ENCODE measurements at regions not wholly inside any gene's neighbourhood (a gene's known extent, or its start where the extent isn't known, plus 50 kb on each side); places are given as distances from the start of the nearest gene placed in this dataset.

DNA sequence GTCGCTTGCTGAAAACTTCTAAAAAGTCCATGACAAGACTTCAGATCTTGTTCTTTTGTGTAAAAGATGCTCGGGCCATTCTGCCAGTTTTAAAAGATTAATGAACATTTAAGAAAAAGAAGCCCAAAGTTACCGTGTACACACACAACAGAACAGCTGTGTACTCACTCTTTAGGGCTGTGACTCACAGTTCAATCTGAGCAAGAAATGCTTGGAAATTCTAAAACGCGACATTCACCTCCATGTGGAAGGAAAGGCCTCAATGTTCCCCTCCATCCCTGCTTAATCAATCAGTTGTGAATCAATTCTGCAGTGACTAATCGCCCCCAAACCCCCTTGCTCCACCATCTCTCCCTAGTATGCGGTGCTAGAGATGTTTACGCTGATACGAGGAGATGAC, 609.9 kb upstream of the SALL1 start:
- DNase-seq = no peak

- no peak for DNase-seq
These were observed 608.9 kb upstream of the SALL1 start for GRCh38 chr16:51759999-51760398.

DNA sequence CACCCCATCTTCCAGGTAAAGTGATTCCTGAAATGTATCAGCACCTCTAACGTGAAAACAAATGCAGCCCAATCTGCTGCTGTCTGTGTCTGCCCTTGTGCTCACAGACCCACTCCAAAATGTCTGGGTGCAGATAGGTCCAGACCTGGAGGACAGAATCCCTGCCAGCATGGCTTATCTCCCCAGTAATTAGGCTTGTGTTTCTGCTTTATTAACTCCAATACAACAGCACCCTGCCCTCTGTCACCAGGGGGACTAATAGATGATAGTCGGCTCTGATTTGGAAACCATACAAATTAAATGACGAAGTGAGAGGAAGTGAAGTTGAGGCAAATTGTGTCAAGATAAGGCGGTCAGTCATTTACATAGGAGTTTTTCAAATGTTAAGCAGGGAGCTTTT, 608.3 kb upstream of the SALL1 start:
- no peak for DNase-seq

DNA sequence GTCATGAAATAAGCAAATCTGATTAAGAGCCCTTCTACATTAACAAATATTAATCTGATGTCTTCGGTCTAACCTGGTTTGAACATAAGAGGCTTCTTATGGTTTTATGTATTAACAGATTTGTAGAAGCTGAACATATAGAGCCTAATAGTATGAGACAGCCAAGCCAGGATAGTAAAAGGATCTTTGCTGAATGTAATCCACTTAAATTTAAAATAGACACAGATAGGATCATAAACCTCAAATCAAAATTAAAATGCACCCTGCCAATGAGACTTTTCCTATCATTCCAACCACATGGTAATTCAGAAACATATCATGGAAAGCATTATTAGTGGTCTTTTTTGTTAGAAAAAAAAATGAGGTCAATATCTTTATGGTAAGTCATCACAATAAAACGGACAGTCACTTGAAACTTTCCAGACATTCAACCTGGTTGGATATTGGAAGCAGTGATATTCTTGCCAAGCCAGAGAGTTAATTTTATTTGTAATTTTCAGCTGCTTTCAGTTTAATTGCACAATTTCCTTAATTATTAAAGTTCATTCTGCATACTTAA, 606.9 kb upstream of the SALL1 start:
- no peak for DNase-seq

- DNase-seq = no peak
These were observed 606.4 kb upstream of the SALL1 start for GRCh38 chr16:51757505-51757904.

DNA sequence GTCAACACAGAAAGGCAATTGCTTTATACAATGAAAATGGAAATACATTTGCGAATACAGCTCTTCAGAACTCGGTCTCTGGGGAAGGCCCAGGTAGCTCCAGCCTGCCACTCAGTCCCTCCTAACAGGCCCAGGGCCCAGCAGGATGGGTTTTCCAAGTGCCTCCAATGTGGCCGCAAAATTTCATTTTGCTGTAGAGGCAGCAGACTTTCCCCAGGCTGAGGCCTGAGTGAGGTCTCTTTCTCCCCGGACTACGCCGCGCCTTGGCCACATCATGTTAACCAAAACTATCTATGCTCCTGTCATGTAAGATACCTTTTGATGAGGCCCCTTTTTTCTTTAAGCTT, 606.0 kb upstream of the SALL1 start:
- no peak for DNase-seq

GRCh38 chr16:51756447-51757123, 605.5 kb upstream of the SALL1 start:
- no peak for DNase-seq

GRCh38 chr16:51755577-51756355, 604.7 kb upstream of the SALL1 start:
- DNase-seq = no peak

GRCh38 chr16:51755039-51755501, 604.0 kb upstream of the SALL1 start:
- no peak for DNase-seq

GRCh38 chr16:51753467-51754127, 602.5 kb upstream of the SALL1 start:
- no peak for DNase-seq

GRCh38 chr16:51752438-51752995, 601.4 kb upstream of the SALL1 start:
- no peak for DNase-seq

GRCh38 chr16:51747329-51747728, 596.3 kb upstream of the SALL1 start:
- no peak for DNase-seq

DNA sequence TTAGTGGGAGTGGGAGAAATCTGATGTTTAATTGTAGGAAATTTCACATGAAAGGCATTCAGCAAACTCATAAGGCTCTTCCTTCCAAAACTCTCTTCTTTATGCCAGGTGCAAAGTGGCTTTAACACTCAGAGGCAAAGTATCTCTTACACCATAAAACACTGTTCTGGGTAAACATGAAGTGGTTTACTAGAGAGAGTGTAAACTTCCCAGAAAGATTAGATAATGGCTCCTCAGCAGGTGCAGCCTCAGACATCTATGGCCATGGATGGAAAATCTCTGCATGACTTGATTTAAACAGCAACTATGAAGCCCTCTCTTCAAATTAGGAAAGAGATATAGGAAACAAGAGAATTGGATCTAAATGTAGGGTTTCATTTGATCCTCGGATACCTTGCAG, 583.1 kb upstream of the SALL1 start:
- DNase-seq = no peak

DNA sequence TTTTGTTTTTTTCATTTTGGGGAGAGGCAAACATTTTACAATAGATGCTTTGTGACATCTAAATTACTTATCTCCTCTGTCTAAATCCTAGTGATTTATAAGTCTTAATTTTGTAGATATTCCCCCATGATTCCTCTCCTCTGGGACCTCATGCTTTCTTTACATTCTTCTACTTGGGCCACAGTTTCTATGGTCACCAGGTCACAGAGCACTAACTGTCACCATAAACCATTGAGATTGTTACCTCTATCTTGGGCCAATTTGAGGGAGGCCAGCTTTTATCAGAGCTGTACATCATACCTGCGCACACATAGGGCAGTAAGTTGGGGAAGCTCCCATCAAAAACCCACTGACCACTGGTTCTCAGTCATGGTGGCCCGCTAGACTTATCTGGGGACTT, 582.1 kb upstream of the SALL1 start:
- DNase-seq = no peak

- DNase-seq = no peak
These were observed 580.1 kb upstream of the SALL1 start for GRCh38 chr16:51731160-51731559.

DNA sequence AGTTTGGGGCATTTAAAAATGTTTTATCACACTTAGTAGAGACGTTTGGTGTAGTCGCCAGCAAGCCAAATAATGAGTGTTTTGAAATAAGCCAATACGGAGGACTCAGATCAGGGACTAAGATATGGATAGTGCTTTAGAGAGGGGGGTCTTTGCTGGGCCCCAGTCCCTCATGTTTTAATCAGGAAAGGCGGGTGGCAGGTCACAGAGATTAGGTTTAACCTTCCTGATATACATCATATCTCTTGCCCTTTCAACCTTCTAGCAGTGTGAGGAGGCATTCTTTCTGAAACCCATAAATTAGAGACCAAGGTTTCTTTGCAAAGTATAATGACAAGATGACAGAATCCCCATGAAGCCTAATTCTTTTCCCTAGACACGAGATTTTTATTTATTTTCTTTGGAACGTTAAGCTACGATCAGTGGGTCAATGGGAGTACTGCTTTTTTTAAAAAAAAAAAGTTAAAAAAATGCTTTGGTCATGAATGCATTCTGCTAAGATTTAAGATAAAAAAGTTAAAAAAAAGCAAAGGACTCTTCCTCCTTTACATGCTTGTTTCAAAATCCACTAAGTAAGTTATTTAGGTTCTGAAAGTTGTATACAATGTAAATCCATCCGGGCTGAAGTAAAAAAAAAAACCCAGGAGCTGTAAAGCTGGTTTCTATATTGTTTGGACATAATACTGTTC, 572.1 kb upstream of the SALL1 start:
- DNase-seq = no peak

GRCh38 chr16:51722467-51722866, 571.4 kb upstream of the SALL1 start:
- no peak for DNase-seq

GRCh38 chr16:51719376-51719775, 568.3 kb upstream of the SALL1 start:
- no peak for DNase-seq

GRCh38 chr16:51716195-51716594, 565.1 kb upstream of the SALL1 start:
- no peak for DNase-seq

DNA sequence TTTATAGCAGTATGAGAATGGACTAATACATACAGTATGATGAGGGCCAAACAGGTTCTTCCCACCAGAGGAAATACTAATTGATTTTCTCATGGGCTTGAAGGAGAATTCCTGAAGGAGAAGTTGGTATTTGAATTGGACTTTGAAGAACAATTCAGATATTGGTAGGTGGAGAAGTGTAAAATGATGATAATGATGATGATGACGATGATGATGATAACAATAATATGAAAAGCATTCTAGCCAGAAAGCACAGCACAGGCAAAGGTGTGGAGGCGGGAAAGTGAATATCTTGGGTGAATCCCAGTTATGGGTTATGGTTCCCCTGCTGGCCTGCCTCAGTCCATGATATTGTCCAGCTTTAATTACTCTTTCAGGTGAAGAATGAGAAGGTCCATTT, 562.4 kb upstream of the SALL1 start:
- DNase-seq = no peak

DNA sequence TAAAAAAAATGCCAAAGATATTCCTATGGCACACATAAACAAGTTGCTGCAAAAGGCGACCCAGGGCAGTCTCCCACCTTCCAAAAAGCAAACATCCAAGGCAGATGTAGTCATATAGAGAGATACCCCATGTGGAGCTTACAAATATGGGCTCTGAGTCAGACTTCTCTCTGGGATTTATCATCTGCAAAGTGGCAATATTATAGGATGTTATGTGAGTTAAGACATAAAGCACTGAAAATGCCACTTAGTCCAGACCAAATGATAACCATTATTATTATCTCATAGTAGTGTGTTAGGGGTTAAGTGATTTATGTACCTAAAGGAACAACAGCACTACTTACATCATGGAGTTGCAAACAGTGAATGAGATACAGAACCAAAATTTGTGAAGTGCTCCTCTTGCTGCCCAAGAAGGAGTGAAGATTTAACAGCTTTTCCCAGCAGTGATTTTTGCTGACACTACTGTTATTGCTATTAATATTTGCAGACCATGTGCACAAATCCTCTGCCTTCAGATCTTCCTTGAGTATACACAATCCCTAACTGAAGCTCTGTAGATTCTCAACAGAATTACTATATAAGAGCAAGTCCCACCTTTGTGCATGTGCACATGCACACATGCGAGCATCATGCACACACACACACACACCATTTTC, 560.0 kb upstream of the SALL1 start:
- DNase-seq = no peak

- DNase-seq = no peak
These were observed 559.1 kb upstream of the SALL1 start for GRCh38 chr16:51710186-51710585.

Data from stimulated activated CD4-positive, alpha-beta T cell treated with anti-CD3 and anti-CD28 coated beads, Interleukin-1b, Interleukin-23, amount 100 ng/mL, for 48 hours (primary cell).